HepG2 (cell line): ENCODE measurements at regions not wholly inside any gene's neighbourhood (a gene's known extent, or its start where the extent isn't known, plus 50 kb on each side); places are given as distances from the start of the nearest gene placed in this dataset.

Experiments
- ESRRA ChIP-seq: sonication (generic); formaldehyde crosslinking; IDR thresholded peaks from 2 replicates; pipeline ENCODE4 v1.5.1; 2020; ENCODE audit warnings: mild to moderate bottlenecking, low read depth, missing genetic modification reagents
- GATA4 ChIP-seq: sonication (generic); IDR thresholded peaks from 2 replicates; pipeline ENCODE4 v1.6.1; 2016; ENCODE audit warnings: antibody characterized with exemption, low read depth, borderline replicate concordance
- KMT2A ChIP-seq: sonication (generic); formaldehyde crosslinking; IDR thresholded peaks from 2 replicates; pipeline ENCODE4 v1.4.0; 2020; ENCODE audit warnings: missing genetic modification reagents
- MED8 ChIP-seq: sonication (generic); formaldehyde crosslinking; IDR thresholded peaks from 2 replicates; pipeline ENCODE4 v1.8.1; 2023; ENCODE audit warnings: mild to moderate bottlenecking, missing genetic modification reagents; ENCODE audit not compliant: insufficient replicate concordance
- MIER2 ChIP-seq: IDR thresholded peaks from 2 replicates; pipeline ENCODE4 v1.6.1; 2016; ENCODE audit warnings: missing biosample characterization, missing genetic modification reagents
- SOX5 ChIP-seq: IDR thresholded peaks from 2 replicates; pipeline ENCODE4 v1.6.1; 2016; ENCODE audit warnings: borderline replicate concordance
- YEATS2 ChIP-seq: sonication (generic); formaldehyde crosslinking; IDR thresholded peaks from 2 replicates; pipeline ENCODE4 v1.4.0; 2020; ENCODE audit warnings: missing genetic modification reagents, borderline replicate concordance
- ZFP36 ChIP-seq: fragments of 150-350 bp; IDR thresholded peaks from 2 replicates; pipeline ENCODE4 v1.6.1; 2018; ENCODE audit warnings: borderline replicate concordance, low read length, low read depth; ENCODE audit not compliant: partially characterized antibody
- ZNF10 ChIP-seq: sonication (generic); formaldehyde crosslinking; IDR thresholded peaks from 2 replicates; pipeline ENCODE4 v1.4.0; 2020; ENCODE audit warnings: mild to moderate bottlenecking, low read depth, missing genetic modification reagents, borderline replicate concordance
- ZNF274 ChIP-seq: sonication (generic); formaldehyde crosslinking; IDR thresholded peaks from 2 replicates; pipeline ENCODE4 v1.5.1; 2020; ENCODE audit warnings: mild to moderate bottlenecking, missing genetic modification reagents
- ZNF616 ChIP-seq: sonication (generic); formaldehyde crosslinking; IDR thresholded peaks from 2 replicates; pipeline ENCODE4 v1.5.0; 2020; ENCODE audit warnings: low read depth, mild to moderate bottlenecking, missing genetic modification reagents
- ZNF775 ChIP-seq: sonication (generic); formaldehyde crosslinking; IDR thresholded peaks from 2 replicates; pipeline ENCODE4 v1.4.0; 2020; ENCODE audit warnings: missing genetic modification reagents, mild to moderate bottlenecking, moderate library complexity, borderline replicate concordance
- ZSCAN25 ChIP-seq: sonication (generic); formaldehyde crosslinking; IDR thresholded peaks from 2 replicates; pipeline ENCODE4 v1.8.0; 2022; ENCODE audit warnings: mild to moderate bottlenecking, missing genetic modification reagents
- TF ChIP-seq, protein P1 (sequence below): sonication (generic); formaldehyde crosslinking; IDR thresholded peaks from 2 replicates; pipeline ENCODE4 v1.4.0; 2020; ENCODE audit warnings: missing genetic modification reagents
- TF ChIP-seq, protein P2 (sequence below), 2 experiments: fragments of 450-650 bp in 1 of 2; sonication (generic) in 1 of 2; formaldehyde crosslinking in 1 of 2; IDR thresholded peaks; 2 replicates each; pipeline versions ENCODE4 v1.6.1 to v1.8.0; 2016 to 2022; ENCODE audit warnings: antibody characterized with exemption in 1 of 2, mild to moderate bottlenecking in 1 of 2, missing genetic modification reagents in 1 of 2
- TF ChIP-seq, protein P3 (sequence below): sonication (generic); formaldehyde crosslinking; IDR thresholded peaks from 2 replicates; pipeline ENCODE4 v1.5.1; 2020; ENCODE audit warnings: missing genetic modification reagents, mild to moderate bottlenecking, borderline replicate concordance

DNA sequence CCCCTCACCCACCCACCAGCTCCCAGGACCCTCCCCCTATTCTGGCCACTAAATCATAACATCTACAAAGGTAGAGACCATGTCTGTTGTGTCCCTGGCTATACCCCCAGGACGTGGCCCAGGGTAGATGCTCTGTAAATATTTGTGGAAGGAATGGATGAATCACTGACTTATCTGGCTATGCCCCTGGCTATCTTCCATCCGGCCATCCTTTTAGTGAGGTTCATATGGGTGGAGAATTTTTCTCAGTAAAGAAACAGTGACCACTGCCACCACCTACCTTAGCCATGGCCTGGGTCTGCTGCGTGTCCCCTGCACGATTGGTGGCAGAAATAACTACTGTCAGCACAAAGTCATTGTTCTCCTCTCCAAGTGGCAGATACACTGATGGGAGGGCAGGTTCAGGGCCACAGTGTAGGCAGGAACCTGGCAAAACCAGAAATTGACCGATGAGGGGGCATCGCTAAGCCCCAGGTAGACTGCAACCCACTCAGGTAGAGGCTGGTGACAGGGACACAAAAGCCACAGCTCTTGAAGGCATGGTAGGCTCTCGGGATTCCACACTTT, 63.1 kb upstream of the BCO1 start (continued):
- TF ChIP-seq, protein P1, sequence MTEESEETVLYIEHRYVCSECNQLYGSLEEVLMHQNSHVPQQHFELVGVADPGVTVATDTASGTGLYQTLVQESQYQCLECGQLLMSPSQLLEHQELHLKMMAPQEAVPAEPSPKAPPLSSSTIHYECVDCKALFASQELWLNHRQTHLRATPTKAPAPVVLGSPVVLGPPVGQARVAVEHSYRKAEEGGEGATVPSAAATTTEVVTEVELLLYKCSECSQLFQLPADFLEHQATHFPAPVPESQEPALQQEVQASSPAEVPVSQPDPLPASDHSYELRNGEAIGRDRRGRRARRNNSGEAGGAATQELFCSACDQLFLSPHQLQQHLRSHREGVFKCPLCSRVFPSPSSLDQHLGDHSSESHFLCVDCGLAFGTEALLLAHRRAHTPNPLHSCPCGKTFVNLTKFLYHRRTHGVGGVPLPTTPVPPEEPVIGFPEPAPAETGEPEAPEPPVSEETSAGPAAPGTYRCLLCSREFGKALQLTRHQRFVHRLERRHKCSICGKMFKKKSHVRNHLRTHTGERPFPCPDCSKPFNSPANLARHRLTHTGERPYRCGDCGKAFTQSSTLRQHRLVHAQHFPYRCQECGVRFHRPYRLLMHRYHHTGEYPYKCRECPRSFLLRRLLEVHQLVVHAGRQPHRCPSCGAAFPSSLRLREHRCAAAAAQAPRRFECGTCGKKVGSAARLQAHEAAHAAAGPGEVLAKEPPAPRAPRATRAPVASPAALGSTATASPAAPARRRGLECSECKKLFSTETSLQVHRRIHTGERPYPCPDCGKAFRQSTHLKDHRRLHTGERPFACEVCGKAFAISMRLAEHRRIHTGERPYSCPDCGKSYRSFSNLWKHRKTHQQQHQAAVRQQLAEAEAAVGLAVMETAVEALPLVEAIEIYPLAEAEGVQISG (CRISPR knock-in tag) = no peak
- TF ChIP-seq GATA4 (no peak), MED8 (no peak), ESRRA (no peak), MIER2 (0 out of 2 replicates have a peak, but pooled peaks have one; percentile 24), KMT2A (CRISPR knock-in tag) (no peak), SOX5 (CRISPR knock-in tag) (peak; percentile 31; the same call in 1 of the 2 replicates), ZNF616 (no peak), ZSCAN25 (CRISPR knock-in tag) (no peak), YEATS2 (no peak), ZFP36 (no peak), ZNF274 (CRISPR knock-in tag) (no peak), ZNF775 (CRISPR knock-in tag) (no peak), ZNF10 (CRISPR knock-in tag) (no peak)
- TF ChIP-seq, protein P2, sequence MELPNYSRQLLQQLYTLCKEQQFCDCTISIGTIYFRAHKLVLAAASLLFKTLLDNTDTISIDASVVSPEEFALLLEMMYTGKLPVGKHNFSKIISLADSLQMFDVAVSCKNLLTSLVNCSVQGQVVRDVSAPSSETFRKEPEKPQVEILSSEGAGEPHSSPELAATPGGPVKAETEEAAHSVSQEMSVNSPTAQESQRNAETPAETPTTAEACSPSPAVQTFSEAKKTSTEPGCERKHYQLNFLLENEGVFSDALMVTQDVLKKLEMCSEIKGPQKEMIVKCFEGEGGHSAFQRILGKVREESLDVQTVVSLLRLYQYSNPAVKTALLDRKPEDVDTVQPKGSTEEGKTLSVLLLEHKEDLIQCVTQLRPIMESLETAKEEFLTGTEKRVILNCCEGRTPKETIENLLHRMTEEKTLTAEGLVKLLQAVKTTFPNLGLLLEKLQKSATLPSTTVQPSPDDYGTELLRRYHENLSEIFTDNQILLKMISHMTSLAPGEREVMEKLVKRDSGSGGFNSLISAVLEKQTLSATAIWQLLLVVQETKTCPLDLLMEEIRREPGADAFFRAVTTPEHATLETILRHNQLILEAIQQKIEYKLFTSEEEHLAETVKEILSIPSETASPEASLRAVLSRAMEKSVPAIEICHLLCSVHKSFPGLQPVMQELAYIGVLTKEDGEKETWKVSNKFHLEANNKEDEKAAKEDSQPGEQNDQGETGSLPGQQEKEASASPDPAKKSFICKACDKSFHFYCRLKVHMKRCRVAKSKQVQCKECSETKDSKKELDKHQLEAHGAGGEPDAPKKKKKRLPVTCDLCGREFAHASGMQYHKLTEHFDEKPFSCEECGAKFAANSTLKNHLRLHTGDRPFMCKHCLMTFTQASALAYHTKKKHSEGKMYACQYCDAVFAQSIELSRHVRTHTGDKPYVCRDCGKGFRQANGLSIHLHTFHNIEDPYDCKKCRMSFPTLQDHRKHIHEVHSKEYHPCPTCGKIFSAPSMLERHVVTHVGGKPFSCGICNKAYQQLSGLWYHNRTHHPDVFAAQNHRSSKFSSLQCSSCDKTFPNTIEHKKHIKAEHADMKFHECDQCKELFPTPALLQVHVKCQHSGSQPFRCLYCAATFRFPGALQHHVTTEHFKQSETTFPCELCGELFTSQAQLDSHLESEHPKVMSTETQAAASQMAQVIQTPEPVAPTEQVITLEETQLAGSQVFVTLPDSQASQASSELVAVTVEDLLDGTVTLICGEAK (IDR thresholded peaks at IDR 0.05) = no peak
- TF ChIP-seq, protein P2 (CRISPR knock-in tag; IDR thresholded peaks at IDR 0.05) = no peak
- TF ChIP-seq, protein P3, sequence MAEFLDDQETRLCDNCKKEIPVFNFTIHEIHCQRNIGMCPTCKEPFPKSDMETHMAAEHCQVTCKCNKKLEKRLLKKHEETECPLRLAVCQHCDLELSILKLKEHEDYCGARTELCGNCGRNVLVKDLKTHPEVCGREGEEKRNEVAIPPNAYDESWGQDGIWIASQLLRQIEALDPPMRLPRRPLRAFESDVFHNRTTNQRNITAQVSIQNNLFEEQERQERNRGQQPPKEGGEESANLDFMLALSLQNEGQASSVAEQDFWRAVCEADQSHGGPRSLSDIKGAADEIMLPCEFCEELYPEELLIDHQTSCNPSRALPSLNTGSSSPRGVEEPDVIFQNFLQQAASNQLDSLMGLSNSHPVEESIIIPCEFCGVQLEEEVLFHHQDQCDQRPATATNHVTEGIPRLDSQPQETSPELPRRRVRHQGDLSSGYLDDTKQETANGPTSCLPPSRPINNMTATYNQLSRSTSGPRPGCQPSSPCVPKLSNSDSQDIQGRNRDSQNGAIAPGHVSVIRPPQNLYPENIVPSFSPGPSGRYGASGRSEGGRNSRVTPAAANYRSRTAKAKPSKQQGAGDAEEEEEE (CRISPR knock-in tag) = no peak
